Gastroesophageal sphincter (tissue), 4 donors: ENCODE measurements at regions not wholly inside any gene's neighbourhood (a gene's known extent, or its start where the extent isn't known, plus 50 kb on each side); places are given as distances from the start of the nearest gene placed in this dataset.

ENCODE experiments used
- ATAC-seq: fragments of 150-250 bp; one replicate; pipeline ENCODE4 v1.9.1; 2016; ENCODE audit warnings: mild to moderate bottlenecking, moderate library complexity
- H3K27ac ChIP-seq, 4 donors: fragments of 200-600 bp; sonication (generic) in 3 of 4; 1 replicate in 3 of 4; 2 replicates in 1 of 4; pipeline ENCODE4 v1.5.1; 2016 to 2019
- H3K27me3 ChIP-seq: fragments of 200-600 bp; sonication (generic); one replicate; pipeline ENCODE4 v1.5.1; 2019
- H3K36me3 ChIP-seq, 2 donors: fragments of 200-600 bp; sonication (generic); one replicate each; pipeline ENCODE4 v1.5.1; 2019; ENCODE audit warnings: control low read depth in 1 of 2
- H3K4me1 ChIP-seq, 3 donors: fragments of 200-600 bp; sonication (generic); 1 replicate in 2 of 3; 2 replicates in 1 of 3; pipeline ENCODE4 v1.5.1; 2016 to 2019; ENCODE audit warnings: control low read depth in 2 of 3
- H3K4me3 ChIP-seq, 2 donors: fragments of 200-600 bp; sonication (generic); one replicate each; pipeline ENCODE4 v1.5.1; 2019; ENCODE audit warnings: mild to moderate bottlenecking in 1 of 2, moderate library complexity in 1 of 2
- H3K9me3 ChIP-seq, 3 donors: fragments of 200-600 bp; sonication (generic); one replicate each; pipeline ENCODE4 v1.5.1; 2017 to 2019; ENCODE audit warnings: control low read depth in 2 of 3
- CTCF ChIP-seq, 4 experiments: fragments of 200-600 bp in 2 of 4; fragments of 450-650 bp in 2 of 4; sonication (generic) in 1 of 4; IDR thresholded peaks; one replicate each; pipeline ENCODE4 v1.5.1; 2017 to 2019; ENCODE audit warnings: antibody characterized with exemption in 4 of 4, mild to moderate bottlenecking in 2 of 4, moderate library complexity in 2 of 4
- EP300 ChIP-seq: sonication (generic); formaldehyde crosslinking; IDR thresholded peaks from one replicate; pipeline ENCODE4 v1.6.1; 2017; ENCODE audit warnings: antibody characterized with exemption, mild to moderate bottlenecking
- POLR2A ChIP-seq, 2 donors: fragments of 450-650 bp; IDR thresholded peaks; one replicate each; pipeline ENCODE4 v1.6.1; 2017; ENCODE audit warnings: antibody characterized with exemption in 2 of 2, mild to moderate bottlenecking in 2 of 2, moderate library complexity in 1 of 2
- POLR2AphosphoS5 ChIP-seq: sonication (generic); formaldehyde crosslinking; IDR thresholded peaks from one replicate; pipeline ENCODE4 v1.6.1; 2017; ENCODE audit warnings: antibody characterized with exemption
- WGBS, 2 donors: methylation state at CpG; one replicate each; pipeline ENCODE4 v1.1.5; 2018; ENCODE audit warnings: low coverage in 1 of 2; 5-methylcytosine and 5-hydroxymethylcytosine counted together

DNA sequence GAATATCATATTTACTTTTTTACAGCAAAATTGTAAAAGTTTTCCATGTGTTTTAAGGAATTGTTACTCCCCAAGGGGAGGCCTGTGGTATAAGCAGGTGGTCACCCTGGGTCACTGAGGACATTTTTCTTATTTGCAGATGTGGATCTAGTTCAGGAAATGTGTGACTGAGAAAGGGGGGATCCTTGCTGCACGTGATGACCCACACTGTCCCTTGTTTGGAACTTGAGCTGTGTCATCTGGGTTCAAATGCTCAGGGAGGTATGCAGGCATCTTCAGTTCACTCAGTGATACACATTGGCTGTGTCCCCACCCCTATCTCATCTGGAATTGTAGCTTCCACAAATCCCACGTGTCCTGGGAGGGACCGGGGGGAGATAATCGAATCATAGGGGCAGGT lies 431.9 kb upstream of the CDH4 start:
- no peak overlapping the region for H3K4me3 ChIP-seq
- H3K27me3 ChIP-seq = no peaks in the 10 kb centered on the region
- WGBS, 2 donors = 34 to 61% methylated on average over 4 of the region's 4 CpGs
- H3K9me3 ChIP-seq = no peaks in the 10 kb centered on the region
- no peak overlapping the region for H3K27ac ChIP-seq
- H3K4me1 ChIP-seq = no peaks in the 10 kb centered on the region
- TF ChIP-seq POLR2A (IDR thresholded peaks at IDR 0.05) (no peak), EP300 (no peak), CTCF (IDR thresholded peaks at IDR 0.05) (no peak), POLR2AphosphoS5 (no peak)
- no peak for ATAC-seq
- no peaks in the 10 kb centered on the region for H3K36me3 ChIP-seq

- WGBS, 2 donors = 100% methylated on average over 1 of the region's 5 CpGs; no CpG with 5 or more reads in 1 of the 2 donors
- H3K4me3 ChIP-seq = no peak overlapping the region
- H3K27ac ChIP-seq = no peak overlapping the region
- H3K36me3 ChIP-seq = no peaks in the 10 kb centered on the region
- ATAC-seq = no peak
- H3K27me3 ChIP-seq = no peaks in the 10 kb centered on the region
- no peaks in the 10 kb centered on the region for H3K4me1 ChIP-seq
- no peak for TF ChIP-seq POLR2A (IDR thresholded peaks at IDR 0.05)
- no peak for TF ChIP-seq EP300
- no peak for TF ChIP-seq POLR2AphosphoS5
- no peak for TF ChIP-seq CTCF (IDR thresholded peaks at IDR 0.05)
- no peaks in the 10 kb centered on the region for H3K9me3 ChIP-seq
These were observed 431.1 kb upstream of the CDH4 start for GRCh38 chr20:60820918-60821317.

DNA sequence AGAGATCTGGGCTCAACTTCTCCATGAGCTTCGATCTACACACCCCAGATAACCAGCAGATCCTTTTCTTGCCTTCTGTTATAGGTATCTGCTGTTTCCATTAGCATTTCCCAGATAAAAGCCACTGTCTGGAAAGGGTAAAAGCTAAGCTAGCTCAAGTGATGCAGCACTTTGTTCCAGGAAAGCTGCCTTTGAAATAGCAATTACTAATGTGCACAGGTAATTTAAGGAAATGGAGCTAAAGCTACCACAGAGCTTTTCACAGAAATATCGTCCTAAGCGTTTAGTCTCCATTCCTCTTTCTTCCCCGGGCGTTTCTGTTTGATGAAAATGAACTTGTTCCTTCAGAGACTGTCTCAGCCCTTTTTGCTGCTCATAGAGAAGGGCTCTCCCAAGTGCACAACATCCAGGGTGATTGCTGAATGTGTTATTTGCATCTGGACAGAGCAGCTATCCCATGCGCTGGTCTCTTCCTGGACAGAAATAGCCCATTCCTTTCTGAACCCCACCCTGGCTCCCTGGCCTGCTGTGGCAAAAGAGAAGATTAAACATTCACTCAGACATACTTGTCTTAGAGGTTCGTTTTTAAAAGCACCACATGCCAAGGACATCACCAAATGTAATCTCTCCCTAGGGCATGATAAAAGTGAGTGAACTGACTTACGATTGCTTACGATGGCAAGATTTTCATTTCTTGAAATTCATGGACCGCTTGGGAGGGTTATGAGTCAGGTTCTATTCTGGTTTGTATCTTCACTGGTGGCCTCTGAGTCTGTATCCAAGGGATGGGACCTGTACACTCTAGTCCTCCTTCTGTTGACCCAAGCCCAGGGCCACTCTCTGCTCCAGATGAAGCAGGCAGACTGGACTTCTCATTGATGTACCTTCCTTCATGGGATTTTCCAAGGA lies 429.1 kb upstream of the CDH4 start:
- TF ChIP-seq POLR2A (IDR thresholded peaks at IDR 0.05) (no peak), CTCF (IDR thresholded peaks at IDR 0.05) (no peak), EP300 (no peak), POLR2AphosphoS5 (no peak)
- Histone ChIP-seq H3K9me3 (peaks cover 0 to 4% (median 0%) of the 10 kb centered on the region in 3 donors), H3K4me3 (no peak overlapping the region), H3K27me3 (no peaks in the 10 kb centered on the region), H3K27ac (no peak overlapping the region), H3K4me1 (no peaks in the 10 kb centered on the region), H3K36me3 (no peaks in the 10 kb centered on the region)
- WGBS, 2 donors = 34 to 59% methylated on average over 7 to 10 of the region's 10 CpGs
- no peak for ATAC-seq

DNA sequence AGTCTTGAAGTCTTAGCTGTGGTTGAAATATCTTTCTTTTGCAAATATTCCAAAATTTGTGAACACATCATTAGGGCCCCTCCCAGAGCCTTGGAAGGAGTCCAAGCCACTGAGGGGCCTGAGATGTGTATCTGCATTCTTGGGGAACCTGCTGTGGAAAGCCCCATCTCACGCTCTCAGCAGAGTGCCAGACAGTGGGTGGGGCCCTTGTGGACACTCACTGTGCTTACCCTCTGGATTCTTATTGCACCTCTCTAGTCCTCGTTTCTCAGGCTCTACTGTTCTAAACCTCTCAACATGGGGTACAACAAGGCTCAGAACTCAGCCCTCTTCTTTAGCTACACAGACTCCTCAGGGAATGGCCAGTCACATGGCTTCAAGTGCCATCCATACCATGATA lies 416.2 kb upstream of the CDH4 start:
- TF ChIP-seq POLR2AphosphoS5 (no peak), POLR2A (IDR thresholded peaks at IDR 0.05) (no peak), EP300 (no peak), CTCF (IDR thresholded peaks at IDR 0.05) (no peak)
- 50 to 86% methylated on average over 1 to 2 of the region's 2 CpGs for WGBS, 2 donors
- peaks cover 0 to 19% (median 0%) of the 10 kb centered on the region in 3 donors for H3K4me1 ChIP-seq
- H3K27me3 ChIP-seq = no peaks in the 10 kb centered on the region
- H3K4me3 ChIP-seq = no peak overlapping the region
- H3K27ac ChIP-seq = no peak overlapping the region
- H3K9me3 ChIP-seq = peaks cover 0 to 10% (median 0%) of the 10 kb centered on the region in 3 donors
- ATAC-seq = no peak
- no peaks in the 10 kb centered on the region for H3K36me3 ChIP-seq

GRCh38 chr20:60837173-60837770 lies 414.8 kb upstream of the CDH4 start:
- TF ChIP-seq POLR2A (IDR thresholded peaks at IDR 0.05) (no peak), EP300 (no peak), CTCF (IDR thresholded peaks at IDR 0.05) (no peak), POLR2AphosphoS5 (no peak)
- Histone ChIP-seq H3K27me3 (no peaks in the 10 kb centered on the region), H3K27ac (peak overlapping the region in 2 of 4 donors; percentile 7 to 32), H3K36me3 (no peaks in the 10 kb centered on the region), H3K4me3 (no peak overlapping the region), H3K9me3 (no peaks in the 10 kb centered on the region), H3K4me1 (peaks cover 0 to 19% (median 0%) of the 10 kb centered on the region in 3 donors)
- WGBS, 2 donors = 25 to 29% methylated on average over 3 of the region's 3 CpGs
- ATAC-seq = no peak
